ENCODE measurements at regions not wholly inside any gene's neighbourhood (a gene's known extent, or its start where the extent isn't known, plus 50 kb on each side); places are given as distances from the start of the nearest gene placed in this dataset.

- H3K79me1 ChIP-seq (ENCODE audit: insufficient read depth, low read depth, low read length, poor library complexity, severe bottlenecking): no peaks in the 10 kb centered on the region
- H3K79me2 ChIP-seq (ENCODE audit: insufficient read depth, low read length): peaks cover 12% of the 10 kb centered on the region; the same call in 1 of the 2 replicates
Observed at GRCh38 chr11:129247135-129247534, 55.0 kb upstream of the ARHGAP32 start.

More at GRCh38 chr11:129247135-129247534, 55.0 kb upstream of the ARHGAP32 start:
- no peak overlapping the region for H3K4me2 ChIP-seq (ENCODE audit: insufficient read depth, insufficient read length, low read length)
- H2BK5ac ChIP-seq (ENCODE audit: insufficient read length, low read length): no peak overlapping the region
- H3K9me3 Mint-ChIP-seq: no peaks in the 10 kb centered on the region; a peak in 1 of 5 replicates
- H2AK5ac ChIP-seq (ENCODE audit: insufficient read length, low read length): no peak overlapping the region
- H3K9me3 ChIP-seq (ENCODE audit: control insufficient read depth, low read depth, low read length): no peaks in the 10 kb centered on the region
- no peak for TF ChIP-seq CTCF (conservative IDR thresholded peaks at IDR 0.05)
- H3K4me1 Mint-ChIP-seq: peaks cover 35 to 45% of the 10 kb centered on the region in 2 experiments
- no peak overlapping the region for H4K5ac ChIP-seq (ENCODE audit: insufficient read length, low read depth, low read length)
- no peak overlapping the region for H3T11ph ChIP-seq (ENCODE audit: low read length)
- no CpG with 5 or more reads among the region's 1 CpG for WGBS (ENCODE audit: extremely low coverage, insufficient read length, low lambda C conversion rate)
- no peak overlapping the region for H2BK120ac ChIP-seq (ENCODE audit: low read depth, low read length, poor library complexity, severe bottlenecking)
- H4K8ac ChIP-seq (replicated peaks; ENCODE audit: insufficient read length, low read depth, low read length): no peak overlapping the region
- H3K27ac ChIP-seq (ENCODE audit: insufficient read length, low read depth, low read length): no peak overlapping the region
- no peak overlapping the region for H4K91ac ChIP-seq (ENCODE audit: insufficient read length, low read depth, low read length)
- no peak overlapping the region for H2BK12ac ChIP-seq (ENCODE audit: insufficient read length, low read depth, low read length)
- H2BK20ac ChIP-seq (ENCODE audit: low read depth, low read length, poor library complexity, severe bottlenecking): no peak overlapping the region
- no peaks in the 10 kb centered on the region for H3K27me3 ChIP-seq (ENCODE audit: insufficient read depth, low read length)
- no peaks in the 10 kb centered on the region for H3K23me2 ChIP-seq (ENCODE audit: insufficient read length, low read depth, low read length, poor library complexity, severe bottlenecking)
- H4K20me1 ChIP-seq (ENCODE audit: control insufficient read depth, insufficient read depth, insufficient read length): no peaks in the 10 kb centered on the region
- H2BK15ac ChIP-seq (ENCODE audit: low read depth, low read length): no peak overlapping the region
- no peak overlapping the region for H3K4ac ChIP-seq (ENCODE audit: low read depth, low read length)
- no peak overlapping the region for H3K23ac ChIP-seq (ENCODE audit: insufficient read length, low read depth, low read length)
- H3K27ac Mint-ChIP-seq: no peak overlapping the region; a peak in 1 of 7 replicates
- no peak overlapping the region for H3K56ac ChIP-seq (ENCODE audit: insufficient read length, low read depth, low read length)
- no peaks in the 10 kb centered on the region; the same call in 1 of the 2 replicates for H3K4me1 ChIP-seq (ENCODE audit: insufficient read depth, low read length)
- H3K9ac ChIP-seq (ENCODE audit: extremely low read depth, insufficient read length, low read length): no peak overlapping the region
- no peak overlapping the region for H3K4me3 Mint-ChIP-seq
- H2AFZ ChIP-seq (ENCODE audit: low read length): no peak overlapping the region
- H3K14ac ChIP-seq (ENCODE audit: insufficient read depth, low read length): no peak overlapping the region
- no peak overlapping the region for H3K18ac ChIP-seq (ENCODE audit: insufficient read length, low read depth, low read length)
- H3K27me3 Mint-ChIP-seq (ENCODE audit: low read depth): no peaks in the 10 kb centered on the region
- DNase-seq: no peak
- peaks cover 0 to 11% (median 2%) of the 10 kb centered on the region in 3 experiments; a peak in 5 of 7 replicates for H3K36me3 Mint-ChIP-seq (ENCODE audit: insufficient read depth in 1 of 3, low read depth in 3 of 3)

Data from H9 (cell line).